ENCODE measurements at regions not wholly inside any gene's neighbourhood (a gene's known extent, or its start where the extent isn't known, plus 50 kb on each side); places are given as distances from the start of the nearest gene placed in this dataset.
"Not testable (repeated sequence)": the region's sequence is repeated elsewhere in the genome, so short reads cannot be mapped to it uniquely, and the experiment has no call there.

DNA sequence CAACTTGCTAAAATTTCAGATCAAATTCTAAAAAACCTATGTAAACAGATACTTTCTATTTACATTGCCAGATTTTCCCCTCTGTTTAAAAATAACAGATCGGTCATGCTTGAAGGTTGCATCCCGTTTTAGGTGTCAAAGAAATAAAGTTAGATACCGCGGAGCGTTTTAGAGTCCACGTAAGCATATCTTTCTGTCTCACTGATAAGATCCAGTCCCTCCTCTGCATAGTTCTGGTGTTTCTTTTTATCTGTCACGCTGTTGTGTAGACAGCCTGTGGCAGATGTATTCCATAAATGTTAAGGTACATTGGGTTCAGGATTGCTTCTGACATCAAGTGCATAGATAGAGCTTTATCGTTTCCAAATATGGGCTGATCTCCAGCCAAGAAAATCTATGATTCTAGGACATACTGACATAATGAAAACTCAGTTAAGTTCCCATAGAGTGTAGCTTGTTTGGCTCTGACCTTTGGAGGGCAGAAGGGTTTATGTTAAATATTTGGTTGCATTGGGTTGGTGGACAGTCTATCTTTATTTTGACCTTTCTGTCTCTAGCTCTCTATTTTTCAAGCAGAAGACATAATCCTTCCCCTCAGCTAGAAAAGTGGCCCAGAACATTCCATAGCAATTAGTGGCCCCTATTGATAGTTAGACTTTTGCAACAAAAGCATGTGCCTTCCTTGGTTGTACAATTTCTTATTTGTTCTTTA is 109.2 kb downstream of the GPR85 start:
- not testable (repeated sequence) for H3K9me3 ChIP-seq (ENCODE audit: control insufficient read depth, low read length); H3K27me3 ChIP-seq (ENCODE audit: control insufficient read depth, insufficient read depth, low read length); H3K36me3 ChIP-seq (ENCODE audit: control insufficient read depth, insufficient read depth, low read length); H3K4me1 ChIP-seq (ENCODE audit: control insufficient read depth, insufficient read depth, low read length); H3K9ac ChIP-seq (ENCODE audit: low read length); H3K4me3 ChIP-seq (ENCODE audit: low read length)

DNA sequence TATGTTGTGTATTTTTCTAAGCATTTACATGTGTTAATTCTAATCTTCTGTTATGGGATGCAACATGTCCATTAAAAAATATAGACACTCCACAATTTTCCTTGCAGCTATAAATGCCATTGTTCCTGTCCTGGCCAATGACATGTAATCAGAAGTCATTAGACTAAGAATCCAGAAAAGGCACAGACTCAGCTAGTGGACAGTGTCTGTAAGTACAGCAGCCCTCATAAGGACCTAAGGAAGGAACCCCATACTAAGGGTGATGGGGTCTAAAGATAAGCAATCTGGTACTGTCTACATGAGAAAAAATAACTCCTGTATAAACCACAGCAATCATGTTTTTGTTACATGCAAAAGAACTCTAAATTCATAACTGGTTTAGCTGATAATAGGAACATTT is 115.9 kb downstream of the GPR85 start:
- no peak overlapping the region for H3K4me3 ChIP-seq (ENCODE audit: low read length)
- H3K9ac ChIP-seq (ENCODE audit: low read length): no peak overlapping the region
- H3K4me1 ChIP-seq (ENCODE audit: control insufficient read depth, insufficient read depth, low read length): no peaks in the 10 kb centered on the region
- no peaks in the 10 kb centered on the region for H3K27me3 ChIP-seq (ENCODE audit: control insufficient read depth, insufficient read depth, low read length)
- no peaks in the 10 kb centered on the region for H3K36me3 ChIP-seq (ENCODE audit: control insufficient read depth, insufficient read depth, low read length)
- H3K9me3 ChIP-seq (ENCODE audit: control insufficient read depth, low read length): no peaks in the 10 kb centered on the region

DNA sequence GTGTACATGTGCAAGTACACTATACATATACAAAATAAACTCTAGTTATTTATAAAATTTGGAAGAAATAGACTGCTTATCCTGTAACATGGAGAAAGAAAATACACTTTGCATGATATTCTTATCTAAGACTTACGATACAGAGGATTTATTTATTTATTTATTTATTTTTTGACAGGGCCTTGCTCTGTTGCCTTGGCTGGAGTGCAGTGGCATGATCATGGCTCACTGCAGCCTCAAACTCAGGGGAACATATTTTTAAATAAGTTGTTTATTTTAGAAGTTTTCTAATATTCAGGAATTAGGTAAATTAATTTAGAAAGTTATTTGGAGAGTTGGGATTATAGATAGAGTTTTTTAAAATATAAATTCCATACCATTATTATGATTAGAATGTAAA is 116.7 kb downstream of the GPR85 start:
- no peak overlapping the region for H3K4me3 ChIP-seq (ENCODE audit: low read length)
- H3K9me3 ChIP-seq (ENCODE audit: control insufficient read depth, low read length): no peaks in the 10 kb centered on the region
- no peaks in the 10 kb centered on the region for H3K36me3 ChIP-seq (ENCODE audit: control insufficient read depth, insufficient read depth, low read length)
- H3K9ac ChIP-seq (ENCODE audit: low read length): no peak overlapping the region
- no peaks in the 10 kb centered on the region for H3K27me3 ChIP-seq (ENCODE audit: control insufficient read depth, insufficient read depth, low read length)
- H3K4me1 ChIP-seq (ENCODE audit: control insufficient read depth, insufficient read depth, low read length): no peaks in the 10 kb centered on the region

DNA sequence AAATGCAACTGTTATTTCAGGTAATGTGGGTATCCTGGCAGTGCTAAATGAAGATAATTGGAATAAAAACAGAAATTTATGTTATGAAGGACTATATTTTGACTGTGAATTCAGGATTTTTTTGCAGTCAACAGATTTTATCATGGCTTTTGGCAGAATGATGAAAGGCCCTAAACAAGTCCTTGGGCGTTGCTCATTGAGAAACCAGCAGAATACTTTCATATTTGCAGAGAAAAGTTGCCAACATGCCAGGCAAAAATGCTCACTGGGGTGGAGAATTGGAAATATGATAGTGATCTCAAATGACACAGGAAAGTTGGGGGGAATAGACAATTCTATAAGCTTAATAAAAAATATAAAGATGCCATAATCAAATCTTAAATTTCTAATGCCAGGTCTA is 121.1 kb downstream of the GPR85 start:
- Histone ChIP-seq H3K36me3 (ENCODE audit: control insufficient read depth, insufficient read depth, low read length) (no peaks in the 10 kb centered on the region), H3K4me3 (ENCODE audit: low read length) (no peak overlapping the region), H3K9ac (ENCODE audit: low read length) (no peak overlapping the region), H3K27me3 (ENCODE audit: control insufficient read depth, insufficient read depth, low read length) (no peaks in the 10 kb centered on the region), H3K4me1 (ENCODE audit: control insufficient read depth, insufficient read depth, low read length) (no peaks in the 10 kb centered on the region), H3K9me3 (ENCODE audit: control insufficient read depth, low read length) (no peaks in the 10 kb centered on the region)

DNA sequence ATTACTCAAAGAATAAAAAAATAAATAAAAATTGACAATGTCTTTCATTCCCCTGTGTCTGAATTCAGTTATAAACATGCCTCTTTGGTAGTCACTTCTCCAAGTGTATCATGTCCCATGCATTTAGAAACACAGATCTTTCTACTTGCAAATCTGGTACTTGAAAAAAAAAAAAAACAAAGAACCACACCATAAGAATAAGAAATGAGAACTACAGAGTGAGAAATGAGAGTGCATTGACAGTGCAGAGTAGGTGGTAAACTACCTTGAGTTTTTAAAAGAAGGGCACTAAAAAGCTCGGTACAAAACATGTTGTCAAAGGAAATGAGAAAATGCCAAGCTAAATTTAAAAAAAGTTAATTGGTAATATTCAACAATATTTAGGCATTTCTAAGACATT is 123.0 kb downstream of the GPR85 start:
- Histone ChIP-seq H3K9ac (ENCODE audit: low read length) (no peak overlapping the region), H3K36me3 (ENCODE audit: control insufficient read depth, insufficient read depth, low read length) (no peaks in the 10 kb centered on the region), H3K4me3 (ENCODE audit: low read length) (no peak overlapping the region), H3K4me1 (ENCODE audit: control insufficient read depth, insufficient read depth, low read length) (no peaks in the 10 kb centered on the region), H3K9me3 (ENCODE audit: control insufficient read depth, low read length) (no peaks in the 10 kb centered on the region), H3K27me3 (ENCODE audit: control insufficient read depth, insufficient read depth, low read length) (no peaks in the 10 kb centered on the region)

DNA sequence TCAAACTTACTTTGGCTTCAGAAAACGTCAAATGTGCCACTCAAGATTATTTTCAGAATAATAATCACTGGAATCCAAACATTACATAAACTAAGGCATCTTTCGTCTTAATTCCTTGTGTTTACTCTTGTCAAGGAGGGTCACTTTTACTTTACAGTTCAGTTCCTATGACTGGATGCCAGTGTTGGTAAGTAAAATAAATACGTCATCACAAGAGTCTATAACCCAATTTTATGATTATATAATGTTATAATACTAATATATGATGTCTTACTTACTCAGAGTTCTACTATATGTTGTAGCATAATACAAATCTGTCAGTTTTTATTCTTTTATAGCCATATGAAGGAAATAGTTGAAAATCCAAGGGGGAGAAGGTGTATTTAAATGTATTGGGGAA is 123.8 kb downstream of the GPR85 start:
- H3K36me3 ChIP-seq (ENCODE audit: control insufficient read depth, insufficient read depth, low read length): no peaks in the 10 kb centered on the region
- H3K4me3 ChIP-seq (ENCODE audit: low read length): no peak overlapping the region
- no peak overlapping the region for H3K9ac ChIP-seq (ENCODE audit: low read length)
- H3K9me3 ChIP-seq (ENCODE audit: control insufficient read depth, low read length): no peaks in the 10 kb centered on the region
- no peaks in the 10 kb centered on the region for H3K27me3 ChIP-seq (ENCODE audit: control insufficient read depth, insufficient read depth, low read length)
- H3K4me1 ChIP-seq (ENCODE audit: control insufficient read depth, insufficient read depth, low read length): no peaks in the 10 kb centered on the region

DNA sequence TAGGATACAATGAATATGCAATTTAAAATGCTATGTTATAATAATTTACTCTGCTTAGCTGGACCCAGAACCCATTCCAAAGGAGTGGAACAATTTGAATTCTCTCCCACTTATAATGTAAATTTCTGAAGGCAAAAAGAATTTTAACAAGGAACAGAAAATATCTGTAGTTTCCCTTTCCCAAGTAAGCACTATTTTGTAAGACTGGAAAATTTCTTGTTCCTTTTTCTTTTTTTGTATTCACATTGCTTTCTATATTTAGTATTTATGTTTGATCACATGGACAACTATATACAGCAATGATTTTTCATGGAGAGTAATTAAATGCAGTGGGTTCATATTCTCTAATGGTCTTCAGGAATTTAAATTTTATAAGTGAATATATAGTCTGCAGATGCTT is 127.4 kb downstream of the GPR85 start:
- Histone ChIP-seq H3K36me3 (ENCODE audit: control insufficient read depth, insufficient read depth, low read length) (no peaks in the 10 kb centered on the region), H3K9me3 (ENCODE audit: control insufficient read depth, low read length) (no peaks in the 10 kb centered on the region), H3K9ac (ENCODE audit: low read length) (no peak overlapping the region), H3K27me3 (ENCODE audit: control insufficient read depth, insufficient read depth, low read length) (no peaks in the 10 kb centered on the region), H3K4me1 (ENCODE audit: control insufficient read depth, insufficient read depth, low read length) (no peaks in the 10 kb centered on the region), H3K4me3 (ENCODE audit: low read length) (no peak overlapping the region)

DNA sequence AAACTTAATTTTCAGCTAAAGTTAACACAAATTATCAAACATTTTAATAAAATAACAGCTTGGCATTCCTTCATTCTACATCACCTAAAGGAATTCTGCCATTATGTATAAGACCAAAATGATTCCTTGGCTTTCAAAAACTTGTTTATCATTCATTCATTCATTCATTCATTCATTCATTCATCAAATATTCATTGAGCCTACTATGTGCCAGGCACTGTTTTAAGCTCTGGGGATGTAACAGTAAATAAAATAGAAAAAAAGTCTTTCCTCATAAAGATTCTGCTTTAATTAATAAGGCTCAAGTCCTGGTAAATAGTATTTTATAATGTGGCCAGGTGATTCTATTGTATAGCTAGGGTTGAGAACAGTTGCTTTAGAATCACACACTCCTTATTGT is 127.9 kb downstream of the GPR85 start:
- Histone ChIP-seq H3K9me3 (ENCODE audit: control insufficient read depth, low read length) (no peaks in the 10 kb centered on the region), H3K9ac (ENCODE audit: low read length) (no peak overlapping the region), H3K4me1 (ENCODE audit: control insufficient read depth, insufficient read depth, low read length) (no peaks in the 10 kb centered on the region), H3K27me3 (ENCODE audit: control insufficient read depth, insufficient read depth, low read length) (no peaks in the 10 kb centered on the region), H3K4me3 (ENCODE audit: low read length) (no peak overlapping the region), H3K36me3 (ENCODE audit: control insufficient read depth, insufficient read depth, low read length) (no peaks in the 10 kb centered on the region)

DNA sequence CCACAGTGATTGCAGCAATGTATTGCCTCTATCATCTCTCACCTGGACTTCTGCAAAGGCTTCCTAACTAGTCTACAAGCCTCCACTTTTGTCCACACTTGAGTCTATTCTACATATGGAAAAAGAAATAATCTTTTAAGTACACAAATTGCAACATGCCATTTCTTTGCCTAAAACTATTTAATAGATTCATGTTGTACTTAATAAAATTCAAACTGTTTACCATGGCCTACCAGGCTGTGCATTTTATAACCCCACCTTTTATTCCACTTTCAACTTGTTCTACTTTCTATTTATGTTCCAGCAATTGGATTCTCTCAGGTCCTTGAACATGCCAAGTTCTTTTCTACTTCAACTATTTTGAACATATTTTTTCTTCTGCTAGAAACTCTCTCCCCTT is 128.7 kb downstream of the GPR85 start:
- H3K4me1 ChIP-seq (ENCODE audit: control insufficient read depth, insufficient read depth, low read length): no peaks in the 10 kb centered on the region
- no peaks in the 10 kb centered on the region for H3K27me3 ChIP-seq (ENCODE audit: control insufficient read depth, insufficient read depth, low read length)
- no peak overlapping the region for H3K9ac ChIP-seq (ENCODE audit: low read length)
- no peak overlapping the region for H3K4me3 ChIP-seq (ENCODE audit: low read length)
- H3K36me3 ChIP-seq (ENCODE audit: control insufficient read depth, insufficient read depth, low read length): no peaks in the 10 kb centered on the region
- H3K9me3 ChIP-seq (ENCODE audit: control insufficient read depth, low read length): no peaks in the 10 kb centered on the region

DNA sequence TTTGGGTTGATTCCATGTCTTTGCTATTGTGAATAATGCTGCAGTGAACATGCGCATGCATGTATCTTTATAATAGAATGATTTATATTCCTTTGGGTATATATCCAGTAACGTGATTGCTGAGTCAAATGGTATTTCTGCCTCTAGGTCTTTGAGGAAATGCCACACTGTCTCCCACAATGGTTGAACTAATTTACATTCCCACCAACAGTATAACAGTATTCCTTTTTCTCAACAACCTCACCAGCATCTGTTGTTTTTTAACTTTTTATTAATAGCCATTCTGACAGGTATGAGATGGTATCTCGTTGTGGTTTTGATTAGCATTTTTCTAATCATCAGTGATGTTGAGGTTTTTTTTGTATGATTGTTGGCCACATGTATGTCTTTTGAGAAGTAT is 133.6 kb downstream of the GPR85 start:
- H3K4me1 ChIP-seq (ENCODE audit: control insufficient read depth, insufficient read depth, low read length); H3K9me3 ChIP-seq (ENCODE audit: control insufficient read depth, low read length); H3K36me3 ChIP-seq (ENCODE audit: control insufficient read depth, insufficient read depth, low read length); H3K27me3 ChIP-seq (ENCODE audit: control insufficient read depth, insufficient read depth, low read length); H3K4me3 ChIP-seq (ENCODE audit: low read length); H3K9ac ChIP-seq (ENCODE audit: low read length): not testable (repeated sequence)

DNA sequence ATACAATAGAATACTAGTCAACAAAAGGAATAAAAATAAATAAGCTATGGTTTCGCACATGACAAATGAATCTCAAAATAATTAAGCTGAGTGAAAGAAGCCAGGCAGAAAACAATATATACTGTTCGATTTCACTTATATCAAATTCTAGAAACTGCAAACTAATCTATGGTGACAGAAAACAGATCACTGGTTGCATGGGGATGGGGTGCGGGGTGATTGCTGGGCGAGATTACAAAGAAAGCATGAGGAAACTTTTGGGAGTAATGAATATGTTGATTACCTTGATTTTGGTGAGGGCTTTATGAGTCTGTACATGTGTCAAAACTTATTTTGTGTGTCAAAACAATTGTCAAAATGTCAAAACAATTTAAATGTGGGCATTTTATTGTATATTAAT is 135.6 kb downstream of the GPR85 start:
- Histone ChIP-seq H3K36me3 (ENCODE audit: control insufficient read depth, insufficient read depth, low read length) (no peaks in the 10 kb centered on the region), H3K9ac (ENCODE audit: low read length) (no peak overlapping the region), H3K27me3 (ENCODE audit: control insufficient read depth, insufficient read depth, low read length) (no peaks in the 10 kb centered on the region), H3K4me3 (ENCODE audit: low read length) (no peak overlapping the region), H3K4me1 (ENCODE audit: control insufficient read depth, insufficient read depth, low read length) (no peaks in the 10 kb centered on the region), H3K9me3 (ENCODE audit: control insufficient read depth, low read length) (no peaks in the 10 kb centered on the region)

DNA sequence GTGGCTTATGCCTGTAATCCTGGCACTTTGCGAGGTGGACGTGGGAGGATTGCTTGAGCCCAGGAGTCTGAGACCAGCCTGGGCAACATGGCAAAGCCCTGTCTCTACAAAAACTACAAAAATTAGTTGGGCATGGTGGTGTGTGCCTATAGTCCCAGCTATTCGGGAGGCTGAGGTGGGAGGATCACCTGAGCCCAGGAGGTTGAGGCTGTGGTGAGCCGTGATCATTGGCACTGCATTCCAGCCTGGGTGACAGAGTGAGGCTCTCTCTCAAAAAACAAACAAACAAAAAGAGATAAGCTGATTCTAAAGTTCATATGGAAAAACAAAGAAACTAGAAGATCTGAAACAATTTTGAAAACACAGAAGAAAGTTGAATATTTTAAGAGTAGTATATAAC is 136.9 kb downstream of the GPR85 start:
- not testable (repeated sequence) for H3K4me3 ChIP-seq (ENCODE audit: low read length)

DNA sequence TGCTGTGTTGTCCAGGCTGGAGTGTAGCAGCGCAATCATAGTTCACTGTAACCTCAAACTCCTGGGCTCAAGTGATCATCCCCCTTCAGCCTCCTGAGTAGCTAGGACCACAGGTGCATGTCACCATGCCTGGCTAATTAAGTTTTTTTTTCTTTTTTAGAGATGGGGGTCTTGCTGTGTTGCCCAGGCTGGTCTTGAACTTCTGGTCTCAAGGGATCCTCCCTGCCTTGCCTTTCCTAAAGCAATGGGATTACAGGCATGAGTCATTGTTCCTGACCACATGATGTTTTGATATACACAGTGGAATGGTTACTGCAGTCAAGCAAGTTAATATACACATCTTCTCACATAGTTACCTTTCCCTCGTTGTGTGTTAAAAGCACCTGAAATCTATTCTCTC is 140.3 kb downstream of the GPR85 start:
- H3K9me3 ChIP-seq (ENCODE audit: control insufficient read depth, low read length): no peaks in the 10 kb centered on the region
- no peaks in the 10 kb centered on the region for H3K36me3 ChIP-seq (ENCODE audit: control insufficient read depth, insufficient read depth, low read length)
- no peaks in the 10 kb centered on the region for H3K4me1 ChIP-seq (ENCODE audit: control insufficient read depth, insufficient read depth, low read length)
- no peak overlapping the region for H3K9ac ChIP-seq (ENCODE audit: low read length)
- no peak overlapping the region for H3K4me3 ChIP-seq (ENCODE audit: low read length)
- no peaks in the 10 kb centered on the region for H3K27me3 ChIP-seq (ENCODE audit: control insufficient read depth, insufficient read depth, low read length)

More for the DNA sequence above, 136.9 kb downstream of the GPR85 start:
- not testable (repeated sequence) for H3K9ac ChIP-seq (ENCODE audit: low read length); H3K27me3 ChIP-seq (ENCODE audit: control insufficient read depth, insufficient read depth, low read length); H3K36me3 ChIP-seq (ENCODE audit: control insufficient read depth, insufficient read depth, low read length); H3K9me3 ChIP-seq (ENCODE audit: control insufficient read depth, low read length); H3K4me1 ChIP-seq (ENCODE audit: control insufficient read depth, insufficient read depth, low read length)
